HTR-8/SVneo (cell line): ENCODE measurements at regions not wholly inside any gene's neighbourhood (a gene's known extent, or its start where the extent isn't known, plus 50 kb on each side); places are given as distances from the start of the nearest gene placed in this dataset.

Experiments
- DNase-seq: peaks from one replicate; pipeline ENCODE4 v3.0.0; 2011; ENCODE audit warnings: low spot score, mixed read lengths; ENCODE audit not compliant: insufficient read length
- FAIRE-seq: peaks from 2 replicates; lab custom pipeline; 2011; peaks lifted over from hg19 to GRCh38; lab: Jason Lieb, UNC

- no peak for FAIRE-seq
- DNase-seq = no peak
These were observed 164.5 kb downstream of the WNT7A start for GRCh38 chr3:13715167-13715954.

GRCh38 chr3:13714251-13714916 is 165.5 kb downstream of the FBLN2 start:
- DNase-seq (no peak), FAIRE-seq (no peak)

GRCh38 chr3:13713396-13713795 is 164.5 kb downstream of the FBLN2 start:
- no peak for FAIRE-seq
- no peak for DNase-seq

GRCh38 chr3:13712682-13713180 is 163.8 kb downstream of the FBLN2 start:
- DNase-seq = no peak
- no peak for FAIRE-seq

GRCh38 chr3:13711911-13712650 is 163.2 kb downstream of the FBLN2 start:
- FAIRE-seq = no peak
- no peak for DNase-seq

GRCh38 chr3:13710251-13710650 is 161.3 kb downstream of the FBLN2 start:
- no peak for DNase-seq
- no peak for FAIRE-seq

- FAIRE-seq (no peak), DNase-seq (no peak)
These were observed 160.8 kb downstream of the FBLN2 start for GRCh38 chr3:13709706-13710105.

- FAIRE-seq (no peak), DNase-seq (no peak)
These were observed 160.1 kb downstream of the FBLN2 start for GRCh38 chr3:13708871-13709595.

- no peak for DNase-seq
- no peak for FAIRE-seq
These were observed 159.4 kb downstream of the FBLN2 start for GRCh38 chr3:13708301-13708700.

- DNase-seq (no peak), FAIRE-seq (no peak)
These were observed 158.5 kb downstream of the FBLN2 start for GRCh38 chr3:13707456-13707855.

- FAIRE-seq = no peak
- DNase-seq = no peak
These were observed 158.0 kb downstream of the FBLN2 start for GRCh38 chr3:13706886-13707285.

- FAIRE-seq = no peak
These were observed 157.5 kb downstream of the FBLN2 start for GRCh38 chr3:13706451-13706850.

GRCh38 chr3:13705702-13706280 is 156.9 kb downstream of the FBLN2 start:
- FAIRE-seq (no peak), DNase-seq (no peak)

More at GRCh38 chr3:13706451-13706850, 157.5 kb downstream of the FBLN2 start:
- DNase-seq = no peak

- FAIRE-seq = no peak
- DNase-seq = no peak
These were observed 156.1 kb downstream of the FBLN2 start for GRCh38 chr3:13705051-13705450.

- FAIRE-seq = no peak
- DNase-seq = no peak
These were observed 155.2 kb downstream of the FBLN2 start for GRCh38 chr3:13704174-13704573.

GRCh38 chr3:13703071-13703470 is 154.1 kb downstream of the FBLN2 start:
- FAIRE-seq (no peak), DNase-seq (no peak)

GRCh38 chr3:13702286-13702685 is 153.4 kb downstream of the FBLN2 start:
- DNase-seq (no peak), FAIRE-seq (no peak)

- DNase-seq (no peak), FAIRE-seq (no peak)
These were observed 152.0 kb downstream of the FBLN2 start for GRCh38 chr3:13700889-13701288.

GRCh38 chr3:13700362-13700761 is 151.4 kb downstream of the FBLN2 start:
- FAIRE-seq (no peak), DNase-seq (no peak)

GRCh38 chr3:13696699-13697098 is 147.8 kb downstream of the FBLN2 start:
- no peak for FAIRE-seq
- DNase-seq = no peak
